ENCODE measurements at regions not wholly inside any gene's neighbourhood (a gene's known extent, or its start where the extent isn't known, plus 50 kb on each side); places are given as distances from the start of the nearest gene placed in this dataset.

GRCh38 chr7:49324040-49324439 is 399.7 kb downstream of the CDC14C start:
- Histone ChIP-seq H3K9ac (ENCODE audit: insufficient read depth, low read length, poor library complexity, severe bottlenecking) (no peak overlapping the region), H3K4me2 (replicated peaks; ENCODE audit: extremely low read depth, low read length, poor library complexity, severe bottlenecking) (no peak overlapping the region), H3K27me3 (ENCODE audit: control insufficient read depth in 2 of 2, insufficient read depth in 2 of 2, low read length in 2 of 2) (no peaks in the 10 kb centered on the region), H3K79me2 (ENCODE audit: insufficient read depth, low read length) (no peaks in the 10 kb centered on the region), H3K4me1 (ENCODE audit: control insufficient read depth in 1 of 2, insufficient read depth in 2 of 2, low read length in 2 of 2) (no peaks in the 10 kb centered on the region), H4K20me1 (ENCODE audit: insufficient read depth, low read length) (no peaks in the 10 kb centered on the region), H3K36me3 (replicated peaks in 1 of 2; ENCODE audit: control insufficient read depth in 1 of 2, insufficient read depth in 2 of 2, low read length in 2 of 2) (no peaks in the 10 kb centered on the region), H2AFZ (ENCODE audit: insufficient read depth, low read depth, low read length, poor library complexity, severe bottlenecking) (no peak overlapping the region), H3K27ac (ENCODE audit: low read depth in 1 of 2, low read length in 2 of 2) (no peak overlapping the region), H3K4me3 (replicated peaks in 1 of 3; ENCODE audit: low read depth in 2 of 3, low read length in 3 of 3) (no peak overlapping the region), H3K9me3 (replicated peaks in 1 of 2; ENCODE audit: control insufficient read depth in 1 of 2, insufficient read depth in 1 of 2, low read length in 2 of 2) (no peaks in the 10 kb centered on the region)
- Mint-ChIP-seq H3K27ac (no peak overlapping the region), H3K27me3 (ENCODE audit: low read depth in 3 of 3) (peaks cover 0 to 2% (median 0%) of the 10 kb centered on the region in 3 donors), H3K4me3 (no peak overlapping the region), H3K4me1 (no peaks in the 10 kb centered on the region), H3K9me3 (no peaks in the 10 kb centered on the region), H3K36me3 (no peaks in the 10 kb centered on the region)
- WGBS (ENCODE audit: insufficient coverage), result no CpG with 5 or more reads among the region's 3 CpGs
- DNase-seq, result no peak
- TF ChIP-seq, protein P1, sequence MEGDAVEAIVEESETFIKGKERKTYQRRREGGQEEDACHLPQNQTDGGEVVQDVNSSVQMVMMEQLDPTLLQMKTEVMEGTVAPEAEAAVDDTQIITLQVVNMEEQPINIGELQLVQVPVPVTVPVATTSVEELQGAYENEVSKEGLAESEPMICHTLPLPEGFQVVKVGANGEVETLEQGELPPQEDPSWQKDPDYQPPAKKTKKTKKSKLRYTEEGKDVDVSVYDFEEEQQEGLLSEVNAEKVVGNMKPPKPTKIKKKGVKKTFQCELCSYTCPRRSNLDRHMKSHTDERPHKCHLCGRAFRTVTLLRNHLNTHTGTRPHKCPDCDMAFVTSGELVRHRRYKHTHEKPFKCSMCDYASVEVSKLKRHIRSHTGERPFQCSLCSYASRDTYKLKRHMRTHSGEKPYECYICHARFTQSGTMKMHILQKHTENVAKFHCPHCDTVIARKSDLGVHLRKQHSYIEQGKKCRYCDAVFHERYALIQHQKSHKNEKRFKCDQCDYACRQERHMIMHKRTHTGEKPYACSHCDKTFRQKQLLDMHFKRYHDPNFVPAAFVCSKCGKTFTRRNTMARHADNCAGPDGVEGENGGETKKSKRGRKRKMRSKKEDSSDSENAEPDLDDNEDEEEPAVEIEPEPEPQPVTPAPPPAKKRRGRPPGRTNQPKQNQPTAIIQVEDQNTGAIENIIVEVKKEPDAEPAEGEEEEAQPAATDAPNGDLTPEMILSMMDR (IDR thresholded peaks at IDR 0.05), result no peak
- intact Hi-C loops (cut with micrococcal nuclease), result no loop called here

DNA sequence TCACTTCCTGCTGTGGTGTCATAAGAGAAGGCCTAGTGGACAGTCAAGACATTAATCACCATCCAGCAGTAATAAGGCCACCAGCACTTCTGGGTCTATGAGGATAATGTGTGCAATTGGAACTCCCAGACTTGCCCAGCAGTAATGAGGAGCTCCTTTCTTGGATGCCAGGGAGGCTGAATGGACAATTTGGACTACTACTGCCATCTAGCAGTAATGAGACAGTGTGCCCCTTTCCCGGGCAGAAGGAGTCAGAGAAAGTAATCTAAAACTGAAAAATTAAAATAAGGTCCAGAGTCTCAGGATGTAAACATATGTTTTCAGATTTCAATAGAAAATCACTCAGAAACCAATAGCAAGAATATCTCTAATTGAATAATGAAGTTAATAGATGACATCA is 400.4 kb downstream of the CDC14C start:
- H3K4me3 ChIP-seq (replicated peaks in 1 of 3; ENCODE audit: low read depth in 2 of 3, low read length in 3 of 3), result no peak overlapping the region
- H3K9me3 Mint-ChIP-seq, result peaks cover 0 to 1% (median 0%) of the 10 kb centered on the region in 7 donors
- no peak overlapping the region for H3K27ac ChIP-seq (ENCODE audit: low read depth in 1 of 2, low read length in 2 of 2)
- H3K4me2 ChIP-seq (replicated peaks; ENCODE audit: extremely low read depth, low read length, poor library complexity, severe bottlenecking), result no peak overlapping the region
- intact Hi-C loops (cut with micrococcal nuclease), result no loop called here
- H3K36me3 ChIP-seq (replicated peaks in 1 of 2; ENCODE audit: control insufficient read depth in 1 of 2, insufficient read depth in 2 of 2, low read length in 2 of 2), result no peaks in the 10 kb centered on the region
- no peaks in the 10 kb centered on the region for H4K20me1 ChIP-seq (ENCODE audit: insufficient read depth, low read length)
- H3K27me3 Mint-ChIP-seq (ENCODE audit: low read depth in 3 of 3), result peaks cover 0 to 2% (median 0%) of the 10 kb centered on the region in 3 donors
- no peak for DNase-seq
- H3K27ac Mint-ChIP-seq, result no peak overlapping the region
- no CpG with 5 or more reads among the region's 1 CpG for WGBS (ENCODE audit: insufficient coverage)
- TF ChIP-seq, protein P1 (IDR thresholded peaks at IDR 0.05), result no peak
- H3K4me1 Mint-ChIP-seq, result no peaks in the 10 kb centered on the region
- no peak overlapping the region for H2AFZ ChIP-seq (ENCODE audit: insufficient read depth, low read depth, low read length, poor library complexity, severe bottlenecking)
- no peak overlapping the region for H3K9ac ChIP-seq (ENCODE audit: insufficient read depth, low read length, poor library complexity, severe bottlenecking)
- no peak overlapping the region for H3K4me3 Mint-ChIP-seq
- no peaks in the 10 kb centered on the region for H3K9me3 ChIP-seq (replicated peaks in 1 of 2; ENCODE audit: control insufficient read depth in 1 of 2, insufficient read depth in 1 of 2, low read length in 2 of 2)
- no peaks in the 10 kb centered on the region for H3K27me3 ChIP-seq (ENCODE audit: control insufficient read depth in 2 of 2, insufficient read depth in 2 of 2, low read length in 2 of 2)
- H3K4me1 ChIP-seq (ENCODE audit: control insufficient read depth in 1 of 2, insufficient read depth in 2 of 2, low read length in 2 of 2), result no peaks in the 10 kb centered on the region
- H3K36me3 Mint-ChIP-seq, result no peaks in the 10 kb centered on the region
- no peaks in the 10 kb centered on the region for H3K79me2 ChIP-seq (ENCODE audit: insufficient read depth, low read length)
